Motor neuron (in vitro differentiated cells): ENCODE measurements at regions not wholly inside any gene's neighbourhood (a gene's known extent, or its start where the extent isn't known, plus 50 kb on each side); places are given as distances from the start of the nearest gene placed in this dataset.

Experiments
- ATAC-seq, 8 experiments: fragments of 200-7000 bp; cut with Tn5 transposase; replicated peaks in 6 of 8; 2 replicates each; pipeline ENCODE4 v1.8.0; 2021; ENCODE audit warnings: mild to moderate bottlenecking in 8 of 8, moderate library complexity in 8 of 8
- H3K27ac ChIP-seq, 2 donors: fragments of 250-450 bp; sonication (Bioruptor Pico); 2 replicates each; pipeline ENCODE4 v1.9.0; 2021; ENCODE audit warnings: antibody characterized with exemption in 2 of 2, mild to moderate bottlenecking in 2 of 2, moderate library complexity in 1 of 2
- H3K4me1 ChIP-seq, 2 donors: fragments of 250-450 bp; sonication (Bioruptor Pico); replicated peaks in 1 of 2; 2 replicates each; pipeline ENCODE4 v1.6.1; 2021; ENCODE audit warnings: antibody characterized with exemption in 2 of 2, mild to moderate bottlenecking in 2 of 2, moderate library complexity in 1 of 2
- H3K4me3 ChIP-seq, 5 donors: fragments of 250-450 bp; sonication (Bioruptor Pico); 2 replicates each; pipeline ENCODE4 v1.9.0; 2021; ENCODE audit warnings: antibody characterized with exemption in 5 of 5, mild to moderate bottlenecking in 5 of 5, moderate library complexity in 4 of 5
- WGBS, 10 experiments: fragments of 450-650 bp; shearing (Covaris generic); methylation state at CpG; one replicate each; pipeline ENCODE4 v1.0.0; 2022; 5-methylcytosine and 5-hydroxymethylcytosine counted together
- in situ Hi-C, 9 experiments: fragments of 400-800 bp; cut with MboI; loops; one replicate each; pipeline ENCODE4 v1.15.0; 2021; ENCODE audit warnings: low sequenced_read_pairs in 9 of 9, low pct_unique_long_range_greater_than_20kb in 2 of 9; ENCODE audit not compliant: unreplicated experiment in 9 of 9

DNA sequence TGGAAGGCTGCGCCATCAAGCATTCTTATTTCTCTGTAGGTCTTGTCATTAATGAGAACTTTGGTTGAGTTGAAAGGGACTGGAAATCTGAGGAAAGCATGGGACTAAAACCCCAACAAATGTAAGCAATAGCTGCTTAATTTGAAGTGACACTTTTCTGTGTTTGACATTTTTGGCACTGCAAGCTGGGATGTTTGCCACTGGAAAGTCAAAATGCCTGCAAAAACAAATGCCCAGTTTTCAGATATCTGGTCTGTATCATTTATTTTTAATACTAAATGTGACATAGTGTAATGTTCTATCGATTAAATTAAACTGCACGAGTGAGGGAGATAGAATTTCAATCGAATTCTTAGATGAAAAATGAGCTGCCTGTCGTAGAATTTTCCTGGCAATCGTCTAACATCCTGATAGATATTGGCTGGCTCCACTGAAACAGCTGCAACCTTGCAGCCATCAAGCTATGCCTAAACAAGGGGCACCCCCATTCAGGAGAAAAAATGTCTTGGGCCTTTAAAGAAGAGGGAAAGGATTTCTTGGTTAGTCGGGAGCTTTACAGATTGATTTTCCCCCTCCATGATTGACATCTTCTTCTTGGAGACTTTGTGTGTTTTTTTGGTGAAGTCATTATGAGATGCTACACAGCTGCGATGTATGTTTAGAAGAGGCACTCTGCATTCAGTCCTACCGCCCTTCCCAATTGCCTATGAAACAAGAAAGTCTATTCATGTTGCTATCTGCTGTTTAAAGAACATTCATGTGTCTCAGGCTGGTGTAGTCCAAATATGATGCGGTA lies 316.7 kb upstream of the TBL1XR1 start:
- Histone ChIP-seq H3K4me3 (no peak overlapping the region), H3K4me1 (peaks cover 37 to 50% of the 10 kb centered on the region in 2 donors), H3K27ac (peak overlapping the region; percentile 18 to 53)
- peak in 1 of 8 experiments; percentile 39 for ATAC-seq
- in situ Hi-C loops = no loop called here
- 22 to 74% (median 65%) methylated on average over 3 to 10 of the region's 10 CpGs for WGBS, 10 experiments

DNA sequence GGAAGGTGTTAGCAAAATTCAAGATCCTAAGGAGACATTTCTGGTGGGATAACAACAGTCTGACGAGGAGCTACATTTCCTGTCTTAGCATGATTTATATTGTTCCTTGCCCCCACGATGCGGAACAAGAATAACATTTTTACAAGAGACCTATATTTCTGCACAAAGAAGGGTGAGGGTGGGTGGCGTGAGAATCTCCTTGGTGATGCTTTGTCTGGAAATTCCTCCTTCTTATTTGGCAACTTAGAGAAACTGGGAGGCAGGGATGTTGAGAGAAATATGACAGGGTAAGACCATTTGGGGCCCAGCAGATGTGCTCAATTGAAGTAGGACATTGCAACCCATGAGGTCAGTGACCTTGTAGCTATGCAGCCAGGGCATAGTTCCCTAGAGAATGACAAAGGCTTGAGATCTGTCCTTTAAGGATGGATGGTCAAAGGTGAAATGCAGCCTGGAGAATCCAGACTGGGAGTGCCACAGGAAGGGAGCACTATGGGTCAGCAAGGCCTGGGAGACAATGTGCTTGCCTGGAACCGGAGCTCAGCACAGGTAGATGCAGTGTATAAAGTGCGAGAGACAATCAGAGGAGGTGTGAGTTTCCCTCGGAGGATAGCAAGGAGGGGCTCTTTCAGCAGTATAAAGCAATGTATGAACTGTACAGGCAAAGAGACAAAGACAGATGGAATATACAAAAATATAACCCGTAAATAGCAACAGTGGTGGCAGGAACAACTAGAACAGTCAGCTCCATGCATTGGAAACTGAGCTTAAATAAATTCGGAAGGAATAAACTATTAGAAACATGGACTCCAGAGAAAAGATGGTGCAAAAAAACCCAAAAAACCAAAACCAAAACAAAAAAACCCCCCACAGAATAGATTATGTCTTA lies 317.6 kb upstream of the TBL1XR1 start:
- WGBS, 10 experiments = 0 to 100% (median 59%) methylated on average over 3 to 9 of the region's 9 CpGs
- peaks cover 37 to 50% of the 10 kb centered on the region in 2 donors for H3K4me1 ChIP-seq
- in situ Hi-C loops = no loop called here
- peak overlapping the region; percentile 18 to 53 for H3K27ac ChIP-seq
- ATAC-seq = peak in 5 of 8 experiments; percentile 15 to 49 (median 32)
- no peak overlapping the region for H3K4me3 ChIP-seq

DNA sequence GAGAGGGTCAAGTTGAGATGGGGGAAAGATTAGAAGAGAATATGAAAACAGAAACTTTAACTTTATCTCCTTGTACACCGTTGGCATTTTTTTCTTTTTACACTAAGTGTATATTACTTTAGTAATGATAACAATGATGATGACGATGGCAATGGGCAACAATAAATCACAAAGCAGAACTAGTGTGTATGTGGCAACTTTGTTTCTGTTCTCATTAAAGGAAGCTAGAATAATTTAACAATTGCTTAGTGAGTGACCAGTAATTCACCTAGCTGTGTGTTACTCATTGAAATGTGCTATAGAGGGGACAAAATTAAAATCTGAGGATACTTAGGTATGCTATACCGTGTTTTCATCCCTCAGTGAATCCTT lies 318.5 kb upstream of the TBL1XR1 start:
- Histone ChIP-seq H3K27ac (peak overlapping the region in 1 of 2 donors; percentile 51), H3K4me3 (no peak overlapping the region), H3K4me1 (peaks cover 37 to 50% of the 10 kb centered on the region in 2 donors)
- ATAC-seq = no peak
- WGBS, 10 experiments = 40 to 100% (median 86%) methylated on average over 1 to 3 of the region's 3 CpGs
- in situ Hi-C loops = no loop called here

DNA sequence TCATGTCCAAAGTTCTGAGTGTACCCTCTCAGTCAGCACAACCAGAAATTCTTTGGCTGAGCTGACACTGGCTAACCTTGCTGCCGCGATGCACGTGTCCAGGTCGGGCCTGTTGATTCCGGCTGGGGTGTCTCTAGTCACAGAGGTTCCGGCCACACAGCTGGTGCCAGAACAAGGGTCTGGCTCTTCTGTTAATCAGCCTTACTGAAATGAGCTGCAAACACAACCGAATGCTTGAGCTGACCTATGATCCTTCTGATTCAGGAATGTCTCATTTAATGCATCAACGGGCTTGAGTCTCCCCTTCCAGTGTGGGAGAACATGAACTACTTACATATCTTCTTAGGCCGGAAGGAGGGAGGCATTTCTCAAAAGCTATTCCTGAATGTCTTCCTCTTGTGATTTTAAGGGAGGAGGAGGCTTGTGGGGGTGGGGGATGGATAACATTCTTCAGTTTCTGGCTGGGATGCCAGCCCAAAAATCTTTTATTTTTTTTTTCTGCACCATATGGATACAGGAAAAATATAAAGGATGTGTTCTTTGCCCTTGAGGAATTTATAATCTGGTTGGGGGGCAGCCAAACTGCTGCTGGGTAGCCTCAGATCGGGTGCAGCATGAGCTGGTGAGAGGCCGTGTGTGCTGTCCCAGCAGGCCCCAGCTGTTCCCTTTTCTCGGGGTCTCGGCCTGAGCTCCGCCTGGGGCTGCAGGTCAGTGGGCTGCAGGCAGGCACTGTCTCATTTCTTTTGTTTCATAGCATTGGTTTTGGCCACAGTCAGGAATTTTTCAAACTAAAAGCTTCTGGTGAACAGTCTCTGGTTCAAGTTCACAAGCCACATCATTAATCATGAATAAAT lies 319.1 kb upstream of the TBL1XR1 start:
- Histone ChIP-seq H3K4me1 (peaks cover 37 to 50% of the 10 kb centered on the region in 2 donors), H3K4me3 (no peak overlapping the region), H3K27ac (peak overlapping the region; percentile 14 to 51)
- in situ Hi-C loops = no loop called here
- WGBS, 10 experiments = 43 to 94% (median 60%) methylated on average over 1 to 13 of the region's 14 CpGs; no CpG with 5 or more reads in 1 of the 10 experiments
- peak in 5 of 8 experiments; percentile 61 to 95 (median 89) for ATAC-seq

DNA sequence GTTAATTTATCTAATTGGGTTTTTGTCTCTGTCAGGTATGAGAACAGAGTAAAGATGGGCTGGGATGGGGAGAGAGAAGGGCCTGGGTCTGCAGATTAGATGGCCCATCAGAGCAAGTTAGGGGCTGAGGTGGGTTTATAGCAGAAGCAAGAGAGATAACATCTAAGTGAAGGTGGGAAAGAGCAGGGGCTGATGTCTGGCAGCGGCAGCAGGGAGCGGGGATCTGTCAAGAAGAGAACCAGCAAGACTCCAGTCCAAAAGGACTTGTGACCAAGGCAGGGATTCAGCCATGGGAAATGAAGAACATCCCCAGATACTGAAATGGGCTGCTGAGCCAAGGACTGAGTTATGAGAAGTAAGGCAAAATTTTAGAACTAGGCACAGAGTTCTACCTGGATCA lies 320.6 kb upstream of the TBL1XR1 start:
- no peak overlapping the region for H3K27ac ChIP-seq
- H3K4me1 ChIP-seq = peaks cover 41 to 42% of the 10 kb centered on the region in 2 donors
- H3K4me3 ChIP-seq = no peak overlapping the region
- no peak for ATAC-seq
- in situ Hi-C loops = no loop called here
- WGBS, 10 experiments = 82 to 100% (median 92%) methylated on average over 1 to 2 of the region's 2 CpGs; no CpG with 5 or more reads in 5 of the 10 experiments

DNA sequence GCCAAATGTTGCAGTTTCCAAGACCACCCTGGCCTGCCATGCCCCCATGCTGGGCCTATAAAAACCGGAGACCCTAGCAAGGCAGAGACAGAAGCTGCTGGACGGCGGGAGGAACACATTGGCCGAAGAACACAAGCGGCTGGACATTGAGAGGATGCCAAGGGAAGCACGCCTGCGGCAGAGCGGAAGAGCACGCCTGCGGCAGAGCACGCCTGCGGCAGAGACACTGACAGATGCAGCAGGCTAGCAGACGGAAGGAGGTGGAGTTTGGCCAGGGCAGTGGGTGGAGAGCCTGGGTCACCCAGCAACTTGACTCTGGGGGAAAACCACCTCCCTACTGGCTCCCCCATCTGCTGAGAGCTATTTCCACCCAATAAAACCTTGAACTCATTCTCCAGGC lies 322.3 kb upstream of the TBL1XR1 start:
- in situ Hi-C loops = no loop called here
- WGBS, 10 experiments = 87 to 100% (median 100%) methylated on average over 1 to 7 of the region's 13 CpGs; no CpG with 5 or more reads in 3 of the 10 experiments

DNA sequence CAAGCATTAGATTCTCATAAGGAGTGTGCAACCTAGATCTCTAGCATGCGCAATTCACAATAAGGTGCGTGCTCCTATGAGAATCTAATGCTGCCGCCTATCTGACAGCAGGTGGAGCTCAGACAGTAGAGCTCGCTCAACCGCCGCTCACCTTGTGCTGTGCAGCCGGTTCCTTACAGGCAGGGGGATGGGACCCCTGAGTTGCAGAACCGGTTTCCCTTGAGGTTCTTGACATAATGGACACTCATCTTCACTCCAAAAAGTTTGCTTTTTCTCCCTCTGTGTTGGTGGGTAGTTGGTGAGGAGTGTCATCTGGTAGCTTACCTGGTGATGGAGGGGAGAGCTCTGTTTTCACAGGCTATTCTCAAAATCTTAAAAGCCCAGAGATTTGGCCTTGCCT lies 324.0 kb upstream of the TBL1XR1 start:
- 81 to 100% (median 90%) methylated on average over 1 to 5 of the region's 8 CpGs; no CpG with 5 or more reads in 7 of the 10 experiments for WGBS, 10 experiments
- in situ Hi-C loops = no loop called here

More for the DNA sequence above, 322.3 kb upstream of the TBL1XR1 start:
- no peak for ATAC-seq
- no peak overlapping the region for H3K27ac ChIP-seq
- peaks cover 29 to 35% of the 10 kb centered on the region in 2 donors for H3K4me1 ChIP-seq
- H3K4me3 ChIP-seq = no peak overlapping the region

DNA sequence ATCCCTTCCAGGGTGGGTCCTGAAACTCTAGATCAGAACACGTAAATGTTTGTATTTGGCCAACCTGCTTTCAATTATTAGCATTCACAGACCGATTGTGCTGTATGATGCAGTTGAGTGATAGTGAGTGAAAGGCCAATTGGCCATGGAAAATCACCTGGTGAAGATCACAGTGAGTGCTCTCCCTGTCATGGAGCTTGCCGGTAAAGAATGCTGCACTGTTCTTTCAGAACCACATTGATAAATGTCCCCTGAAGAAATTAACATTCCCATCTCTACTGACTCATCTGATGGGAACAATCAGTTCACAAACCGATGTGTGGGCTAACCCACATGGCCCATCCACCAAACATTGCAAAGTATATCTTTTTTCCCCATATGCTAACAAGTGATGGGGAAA lies 324.8 kb upstream of the TBL1XR1 start:
- in situ Hi-C loops = no loop called here
- peak in 4 of 8 experiments; percentile 37 to 61 (median 47) for ATAC-seq

More for the DNA sequence above, 324.0 kb upstream of the TBL1XR1 start:
- no peak for ATAC-seq
- H3K4me3 ChIP-seq = no peak overlapping the region
- no peak overlapping the region for H3K27ac ChIP-seq
- peaks cover 14 to 18% of the 10 kb centered on the region in 2 donors for H3K4me1 ChIP-seq

DNA sequence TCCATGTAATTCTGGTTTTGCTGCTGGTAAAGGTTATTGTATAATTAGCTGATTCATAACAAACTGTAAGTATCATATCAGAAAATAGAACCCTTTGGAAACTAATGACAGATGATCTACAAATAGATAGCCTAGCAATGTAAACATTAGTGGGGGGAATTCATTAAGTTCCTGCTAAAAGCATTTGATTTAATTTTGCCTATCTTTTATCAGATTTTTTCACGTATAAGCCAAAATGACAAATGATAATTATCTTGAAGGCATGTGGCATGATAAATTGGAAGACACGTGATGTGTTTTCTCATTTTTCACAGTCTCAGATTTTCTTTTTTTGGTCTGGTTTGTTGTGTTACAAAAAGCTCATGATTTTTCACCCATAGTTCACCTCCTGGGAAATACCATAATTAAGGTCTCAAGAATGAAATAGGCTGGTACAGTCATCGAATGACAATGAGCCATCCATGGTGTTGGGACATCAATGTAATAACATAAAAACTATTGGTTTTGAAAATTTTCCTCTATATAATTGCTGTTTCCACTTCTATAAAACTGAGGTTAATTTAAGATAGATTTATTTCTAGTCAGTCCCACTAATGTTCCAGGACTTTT lies 325.9 kb upstream of the TBL1XR1 start:
- ATAC-seq = peak in 4 of 8 experiments; percentile 50 to 66 (median 61)
- WGBS, 10 experiments = 30 to 89% (median 51%) methylated on average over 1 to 3 of the region's 3 CpGs; no CpG with 5 or more reads in 1 of the 10 experiments
- Histone ChIP-seq H3K4me3 (no peak overlapping the region), H3K27ac (no peak overlapping the region), H3K4me1 (peaks cover 11 to 13% of the 10 kb centered on the region in 2 donors)
- in situ Hi-C loops = no loop called here

More for the DNA sequence above, 324.8 kb upstream of the TBL1XR1 start:
- Histone ChIP-seq H3K4me1 (peaks cover 11 to 13% of the 10 kb centered on the region in 2 donors), H3K4me3 (no peak overlapping the region), H3K27ac (no peak overlapping the region)
- 17 to 100% (median 80%) methylated on average over 1 to 4 of the region's 4 CpGs; no CpG with 5 or more reads in 1 of the 10 experiments for WGBS, 10 experiments

DNA sequence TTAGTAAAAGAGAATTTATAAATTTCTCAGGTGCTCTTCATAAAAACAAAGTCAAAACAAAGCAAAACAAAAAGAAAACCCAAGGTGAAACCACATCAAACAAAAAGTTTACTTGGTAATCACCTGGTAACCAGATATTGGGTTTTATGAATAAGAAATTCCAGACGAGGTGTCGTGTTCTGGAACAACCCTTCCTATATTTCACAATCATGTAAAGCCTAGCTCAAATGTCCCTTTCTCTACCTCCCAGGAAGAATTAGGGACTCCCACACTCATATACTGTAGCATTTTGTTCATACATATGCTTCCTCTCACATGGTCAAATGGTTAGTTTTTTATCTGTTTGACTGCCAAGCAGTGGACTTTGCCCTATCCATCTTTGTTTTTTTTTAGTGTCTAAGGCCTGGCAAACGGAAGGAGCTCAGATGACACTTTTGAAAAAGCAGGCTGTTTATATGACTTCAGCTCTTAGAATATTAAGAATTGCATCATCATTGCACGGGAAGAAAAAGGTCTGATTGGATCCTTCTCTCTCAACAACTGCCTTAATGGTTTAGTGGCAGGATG lies 326.7 kb upstream of the TBL1XR1 start:
- H3K4me3 ChIP-seq = no peak overlapping the region
- no peak overlapping the region for H3K27ac ChIP-seq
- WGBS, 10 experiments = 48 to 100% (median 83%) methylated on average over 1 to 4 of the region's 4 CpGs; no CpG with 5 or more reads in 1 of the 10 experiments
- peaks cover 11 to 13% of the 10 kb centered on the region in 2 donors for H3K4me1 ChIP-seq
- peak in 5 of 8 experiments; percentile 47 to 80 (median 61) for ATAC-seq
- in situ Hi-C loops = no loop called here

DNA sequence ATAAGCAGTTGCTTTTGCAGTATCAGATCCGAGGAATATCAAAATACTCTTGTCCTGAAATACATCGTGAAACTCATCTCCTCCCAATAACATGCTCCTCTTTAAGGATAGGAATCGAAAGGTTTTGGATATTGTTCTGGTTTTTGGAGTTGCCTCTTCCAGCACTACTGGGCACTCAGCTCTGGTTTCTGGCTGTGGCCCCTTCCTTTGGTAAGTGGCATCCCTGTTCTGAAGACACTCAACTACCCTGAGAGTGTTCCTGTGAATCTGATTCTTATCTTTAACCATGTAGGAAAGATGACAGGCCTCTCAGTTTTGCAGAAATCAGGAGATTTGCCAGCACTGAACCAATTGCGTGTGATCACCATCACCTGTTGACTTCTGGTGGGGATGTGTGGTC lies 327.5 kb upstream of the TBL1XR1 start:
- no peak for ATAC-seq
- in situ Hi-C loops = no loop called here
- H3K4me1 ChIP-seq = peaks cover 11 to 13% of the 10 kb centered on the region in 2 donors
- no peak overlapping the region for H3K27ac ChIP-seq
- no peak overlapping the region for H3K4me3 ChIP-seq
- WGBS, 10 experiments = 86 to 100% (median 95%) methylated on average over 2 to 4 of the region's 4 CpGs; no CpG with 5 or more reads in 1 of the 10 experiments

DNA sequence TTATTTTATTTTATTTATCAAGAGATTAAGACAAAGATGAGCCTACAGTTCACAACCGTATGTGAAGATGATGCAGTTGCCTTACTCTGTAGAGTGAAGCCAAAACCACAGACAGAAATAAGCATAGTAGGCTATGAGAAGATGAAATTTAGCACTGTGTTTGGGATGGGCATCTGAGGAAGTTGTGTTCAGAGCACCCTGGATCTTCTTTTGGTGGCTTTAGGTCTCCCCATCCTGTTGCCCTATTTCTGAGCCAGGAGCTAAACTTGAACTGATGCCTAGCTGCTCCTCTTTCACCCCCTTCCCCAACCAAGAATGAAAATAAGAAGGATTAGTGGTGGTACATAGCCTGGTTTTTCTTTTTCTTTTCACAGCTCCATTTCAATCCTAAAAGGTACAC lies 328.1 kb upstream of the TBL1XR1 start:
- H3K4me3 ChIP-seq = no peak overlapping the region
- peaks cover 11 to 13% of the 10 kb centered on the region in 2 donors for H3K4me1 ChIP-seq
- no peak for ATAC-seq
- in situ Hi-C loops = no loop called here
- WGBS, 10 experiments = 80 to 100% (median 100%) methylated on average over 1 of the region's 1 CpG; no CpG with 5 or more reads in 3 of the 10 experiments
- no peak overlapping the region for H3K27ac ChIP-seq
